ENCODE measurements at regions not wholly inside any gene's neighbourhood (a gene's known extent, or its start where the extent isn't known, plus 50 kb on each side); places are given as distances from the start of the nearest gene placed in this dataset.

- DNase-seq (ENCODE audit: low spot score) (no peak), ATAC-seq (ENCODE audit: low read depth) (no peak)
- Histone ChIP-seq H3K27me3 (ENCODE audit: insufficient read depth, poor library complexity, severe bottlenecking) (peaks cover 6% of the 10 kb centered on the region), H3K4me1 (ENCODE audit: insufficient read depth, poor library complexity, severe bottlenecking) (no peaks in the 10 kb centered on the region), H3K4me3 (ENCODE audit: severe bottlenecking) (no peak overlapping the region), H3K9me3 (ENCODE audit: severe bottlenecking) (no peaks in the 10 kb centered on the region), H3K36me3 (ENCODE audit: low read depth) (no peaks in the 10 kb centered on the region), H3K27ac (ENCODE audit: poor library complexity, severe bottlenecking) (no peak overlapping the region)
- TF ChIP-seq, protein P1, sequence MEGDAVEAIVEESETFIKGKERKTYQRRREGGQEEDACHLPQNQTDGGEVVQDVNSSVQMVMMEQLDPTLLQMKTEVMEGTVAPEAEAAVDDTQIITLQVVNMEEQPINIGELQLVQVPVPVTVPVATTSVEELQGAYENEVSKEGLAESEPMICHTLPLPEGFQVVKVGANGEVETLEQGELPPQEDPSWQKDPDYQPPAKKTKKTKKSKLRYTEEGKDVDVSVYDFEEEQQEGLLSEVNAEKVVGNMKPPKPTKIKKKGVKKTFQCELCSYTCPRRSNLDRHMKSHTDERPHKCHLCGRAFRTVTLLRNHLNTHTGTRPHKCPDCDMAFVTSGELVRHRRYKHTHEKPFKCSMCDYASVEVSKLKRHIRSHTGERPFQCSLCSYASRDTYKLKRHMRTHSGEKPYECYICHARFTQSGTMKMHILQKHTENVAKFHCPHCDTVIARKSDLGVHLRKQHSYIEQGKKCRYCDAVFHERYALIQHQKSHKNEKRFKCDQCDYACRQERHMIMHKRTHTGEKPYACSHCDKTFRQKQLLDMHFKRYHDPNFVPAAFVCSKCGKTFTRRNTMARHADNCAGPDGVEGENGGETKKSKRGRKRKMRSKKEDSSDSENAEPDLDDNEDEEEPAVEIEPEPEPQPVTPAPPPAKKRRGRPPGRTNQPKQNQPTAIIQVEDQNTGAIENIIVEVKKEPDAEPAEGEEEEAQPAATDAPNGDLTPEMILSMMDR (IDR thresholded peaks at IDR 0.05; ENCODE audit: poor library complexity, severe bottlenecking): no peak
Observed at GRCh38 chr10:24115403-24115802, 93.5 kb upstream of the KIAA1217 start.

DNA sequence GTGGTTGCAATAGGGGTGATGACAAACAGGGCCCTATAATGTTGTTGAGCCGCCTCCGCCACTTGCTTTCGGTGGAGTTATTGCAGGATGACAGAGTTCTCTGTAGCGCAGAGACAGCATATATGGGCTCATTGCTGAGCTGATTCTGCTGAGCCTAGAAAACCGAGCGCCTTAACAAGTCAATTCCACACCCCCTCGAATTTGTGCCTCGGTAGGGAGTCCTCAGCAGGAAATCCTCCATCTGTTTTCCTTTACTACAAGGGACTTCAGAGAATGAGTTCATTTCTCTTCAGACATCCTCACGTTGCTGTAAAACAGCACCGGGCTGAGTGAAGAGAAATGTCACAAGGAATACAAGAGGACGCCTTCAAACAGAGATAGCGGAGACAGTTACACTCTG lies 90.7 kb upstream of the KIAA1217 start:
- DNase-seq (ENCODE audit: low spot score) (no peak), ATAC-seq (ENCODE audit: low read depth) (no peak)
- H3K4me3 ChIP-seq (ENCODE audit: severe bottlenecking): no peak overlapping the region
- TF ChIP-seq, protein P1 (IDR thresholded peaks at IDR 0.05; ENCODE audit: poor library complexity, severe bottlenecking): no peak
- no peaks in the 10 kb centered on the region for H3K9me3 ChIP-seq (ENCODE audit: severe bottlenecking)
- peaks cover 6% of the 10 kb centered on the region for H3K27me3 ChIP-seq (ENCODE audit: insufficient read depth, poor library complexity, severe bottlenecking)
- H3K4me1 ChIP-seq (ENCODE audit: insufficient read depth, poor library complexity, severe bottlenecking): no peaks in the 10 kb centered on the region
- H3K36me3 ChIP-seq (ENCODE audit: low read depth): no peaks in the 10 kb centered on the region
- H3K27ac ChIP-seq (ENCODE audit: poor library complexity, severe bottlenecking): no peak overlapping the region

- H3K9me3 ChIP-seq (ENCODE audit: severe bottlenecking): no peaks in the 10 kb centered on the region
Observed at GRCh38 chr10:24119896-24120295, 89.0 kb upstream of the KIAA1217 start.

GRCh38 chr10:24120646-24121045 lies 88.3 kb upstream of the KIAA1217 start:
- ATAC-seq (ENCODE audit: low read depth) (no peak), DNase-seq (ENCODE audit: low spot score) (no peak)
- Histone ChIP-seq H3K4me3 (ENCODE audit: severe bottlenecking) (no peak overlapping the region), H3K36me3 (ENCODE audit: low read depth) (no peaks in the 10 kb centered on the region), H3K9me3 (ENCODE audit: severe bottlenecking) (no peaks in the 10 kb centered on the region), H3K27ac (ENCODE audit: poor library complexity, severe bottlenecking) (no peak overlapping the region), H3K27me3 (ENCODE audit: insufficient read depth, poor library complexity, severe bottlenecking) (peaks cover 16% of the 10 kb centered on the region), H3K4me1 (ENCODE audit: insufficient read depth, poor library complexity, severe bottlenecking) (no peaks in the 10 kb centered on the region)
- TF ChIP-seq, protein P1 (IDR thresholded peaks at IDR 0.05; ENCODE audit: poor library complexity, severe bottlenecking): no peak

More at GRCh38 chr10:24119896-24120295, 89.0 kb upstream of the KIAA1217 start:
- Histone ChIP-seq H3K27ac (ENCODE audit: poor library complexity, severe bottlenecking) (no peak overlapping the region), H3K36me3 (ENCODE audit: low read depth) (no peaks in the 10 kb centered on the region), H3K4me1 (ENCODE audit: insufficient read depth, poor library complexity, severe bottlenecking) (no peaks in the 10 kb centered on the region), H3K27me3 (ENCODE audit: insufficient read depth, poor library complexity, severe bottlenecking) (peaks cover 13% of the 10 kb centered on the region), H3K4me3 (ENCODE audit: severe bottlenecking) (no peak overlapping the region)
- TF ChIP-seq, protein P1 (IDR thresholded peaks at IDR 0.05; ENCODE audit: poor library complexity, severe bottlenecking): no peak
- no peak for ATAC-seq (ENCODE audit: low read depth)
- DNase-seq (ENCODE audit: low spot score): no peak

GRCh38 chr10:24127516-24127915 lies 81.4 kb upstream of the KIAA1217 start:
- Histone ChIP-seq H3K27me3 (ENCODE audit: insufficient read depth, poor library complexity, severe bottlenecking) (peaks cover 13% of the 10 kb centered on the region), H3K4me3 (ENCODE audit: severe bottlenecking) (no peak overlapping the region), H3K27ac (ENCODE audit: poor library complexity, severe bottlenecking) (no peak overlapping the region), H3K9me3 (ENCODE audit: severe bottlenecking) (no peaks in the 10 kb centered on the region), H3K4me1 (ENCODE audit: insufficient read depth, poor library complexity, severe bottlenecking) (no peaks in the 10 kb centered on the region), H3K36me3 (ENCODE audit: low read depth) (no peaks in the 10 kb centered on the region)
- DNase-seq (ENCODE audit: low spot score): no peak
- no peak for ATAC-seq (ENCODE audit: low read depth)
- TF ChIP-seq, protein P1 (IDR thresholded peaks at IDR 0.05; ENCODE audit: poor library complexity, severe bottlenecking): no peak

Measured in RWPE2 (cell line).